Retina (tissue), 1 donor: ENCODE measurements at regions not wholly inside any gene's neighbourhood (a gene's known extent, or its start where the extent isn't known, plus 50 kb on each side); places are given as distances from the start of the nearest gene placed in this dataset.

ENCODE experiments used
- DNase-seq: peaks from one replicate; pipeline ENCODE4 v3.0.0-alpha.2; 2016

GRCh38 chr13:72151241-72151640 lies 284.2 kb upstream of the DACH1 start:
- DNase-seq, result no peak

- DNase-seq, result no peak
Observed at GRCh38 chr13:72150502-72150901, 283.5 kb upstream of the DACH1 start.

GRCh38 chr13:72149701-72150100 lies 282.7 kb upstream of the DACH1 start:
- no peak for DNase-seq

- no peak for DNase-seq
Observed at GRCh38 chr13:72146816-72147215, 279.8 kb upstream of the DACH1 start.

- no peak for DNase-seq
Observed at GRCh38 chr13:72145383-72145782, 278.4 kb upstream of the DACH1 start.

- no peak for DNase-seq
Observed at GRCh38 chr13:72144636-72145035, 277.6 kb upstream of the DACH1 start.

GRCh38 chr13:72141855-72142519 lies 275.0 kb upstream of the DACH1 start:
- no peak for DNase-seq

- DNase-seq, result no peak
Observed at GRCh38 chr13:72139192-72139591, 272.2 kb upstream of the DACH1 start.

GRCh38 chr13:72132075-72132474 lies 265.1 kb upstream of the DACH1 start:
- DNase-seq, result no peak

GRCh38 chr13:72129117-72129516 lies 262.1 kb upstream of the DACH1 start:
- DNase-seq, result no peak

GRCh38 chr13:72127031-72127430 lies 260.0 kb upstream of the DACH1 start:
- no peak for DNase-seq

GRCh38 chr13:72126424-72126823 lies 259.4 kb upstream of the DACH1 start:
- DNase-seq, result no peak

- DNase-seq, result no peak
Observed at GRCh38 chr13:72125561-72125960, 258.6 kb upstream of the DACH1 start.

- DNase-seq, result no peak
Observed at GRCh38 chr13:72122661-72123255, 255.8 kb upstream of the DACH1 start.

GRCh38 chr13:72121466-72121865 lies 254.5 kb upstream of the DACH1 start:
- no peak for DNase-seq

GRCh38 chr13:72120632-72121031 lies 253.6 kb upstream of the DACH1 start:
- DNase-seq, result no peak

GRCh38 chr13:72113931-72114330 lies 246.9 kb upstream of the DACH1 start:
- DNase-seq, result no peak

- no peak for DNase-seq
Observed at GRCh38 chr13:72113076-72113475, 246.1 kb upstream of the DACH1 start.

GRCh38 chr13:72112216-72112615 lies 245.2 kb upstream of the DACH1 start:
- no peak for DNase-seq

GRCh38 chr13:72109863-72110262 lies 242.9 kb upstream of the DACH1 start:
- DNase-seq, result no peak

GRCh38 chr13:72104656-72105180 lies 237.7 kb upstream of the DACH1 start:
- DNase-seq, result no peak

GRCh38 chr13:72101768-72102400 lies 234.9 kb upstream of the DACH1 start:
- no peak for DNase-seq

- no peak for DNase-seq
Observed at GRCh38 chr13:72100339-72100738, 233.3 kb upstream of the DACH1 start.

- no peak for DNase-seq
Observed at GRCh38 chr13:72097568-72097967, 230.6 kb upstream of the DACH1 start.
